Central memory CD8-positive, alpha-beta T cell (primary cell): ENCODE measurements at regions not wholly inside any gene's neighbourhood (a gene's known extent, or its start where the extent isn't known, plus 50 kb on each side); places are given as distances from the start of the nearest gene placed in this dataset.

Source experiments
- ATAC-seq: fragments of 150-1000 bp; cut with Tn5 transposase; replicated peaks from 2 replicates; pipeline ENCODE4 v1.10.0; 2022; ENCODE audit warnings: mild to moderate bottlenecking, moderate FRiP score, moderate number of reproducible peaks; ENCODE audit not compliant: poor library complexity, severe bottlenecking; ENCODE audit errors: extremely low read depth
- DNase-seq, 2 donors: peaks; one replicate each; pipeline ENCODE4 v3.0.0; 2021; ENCODE audit warnings: low spot score in 2 of 2
- H3K27ac Mint-ChIP-seq: one replicate; pipeline ENCODE4 v1.8.0; 2022; ENCODE audit warnings: low read depth, mild to moderate bottlenecking, moderate library complexity, mixed read lengths
- H3K27me3 Mint-ChIP-seq: one replicate; pipeline ENCODE4 v1.8.0; 2022; ENCODE audit warnings: mixed read lengths
- H3K36me3 Mint-ChIP-seq: one replicate; pipeline ENCODE4 v1.8.0; 2022; ENCODE audit warnings: mild to moderate bottlenecking, moderate library complexity, mixed read lengths; ENCODE audit not compliant: insufficient read depth
- H3K4me1 Mint-ChIP-seq: one replicate; pipeline ENCODE4 v1.8.0; 2022; ENCODE audit warnings: mixed read lengths
- H3K4me3 Mint-ChIP-seq: one replicate; pipeline ENCODE4 v1.8.0; 2022; ENCODE audit warnings: mild to moderate bottlenecking, moderate library complexity, mixed read lengths
- H3K9me3 Mint-ChIP-seq: one replicate; pipeline ENCODE4 v1.8.0; 2022; ENCODE audit warnings: mixed read lengths

GRCh38 chr4:79023799-79024770, 84.8 kb upstream of the PAQR3 start:
- Mint-ChIP-seq H3K4me1 (no peaks in the 10 kb centered on the region), H3K9me3 (no peaks in the 10 kb centered on the region), H3K27me3 (no peaks in the 10 kb centered on the region), H3K36me3 (no peaks in the 10 kb centered on the region), H3K27ac (no peak overlapping the region), H3K4me3 (no peak overlapping the region)
- no peak for ATAC-seq
- no peak for DNase-seq

- Mint-ChIP-seq H3K4me3 (no peak overlapping the region), H3K27ac (no peak overlapping the region), H3K36me3 (no peaks in the 10 kb centered on the region), H3K27me3 (no peaks in the 10 kb centered on the region), H3K4me1 (no peaks in the 10 kb centered on the region), H3K9me3 (no peaks in the 10 kb centered on the region)
- DNase-seq (no peak), ATAC-seq (no peak)
Observed at GRCh38 chr4:79022529-79022928, 83.3 kb upstream of the PAQR3 start.

- Mint-ChIP-seq H3K36me3 (no peaks in the 10 kb centered on the region), H3K4me3 (no peak overlapping the region), H3K4me1 (no peaks in the 10 kb centered on the region), H3K27me3 (peaks cover under 1% of the 10 kb centered on the region), H3K27ac (no peak overlapping the region), H3K9me3 (no peaks in the 10 kb centered on the region)
- ATAC-seq (no peak), DNase-seq (no peak)
Observed at GRCh38 chr4:79017481-79017880, 78.2 kb upstream of the PAQR3 start.

GRCh38 chr4:79016878-79017277, 77.6 kb upstream of the PAQR3 start:
- H3K4me3 Mint-ChIP-seq, result no peak overlapping the region
- no peak for DNase-seq
- no peak for ATAC-seq
- H3K9me3 Mint-ChIP-seq, result no peaks in the 10 kb centered on the region
- H3K36me3 Mint-ChIP-seq, result no peaks in the 10 kb centered on the region
- no peak overlapping the region for H3K27ac Mint-ChIP-seq
- H3K27me3 Mint-ChIP-seq, result peaks cover 6% of the 10 kb centered on the region
- H3K4me1 Mint-ChIP-seq, result no peaks in the 10 kb centered on the region

GRCh38 chr4:79015411-79015810, 76.2 kb upstream of the PAQR3 start:
- no peak for ATAC-seq

GRCh38 chr4:79014230-79014629, 75.0 kb upstream of the PAQR3 start:
- Mint-ChIP-seq H3K36me3 (no peaks in the 10 kb centered on the region), H3K27ac (no peak overlapping the region), H3K4me1 (no peaks in the 10 kb centered on the region), H3K27me3 (peaks cover 33% of the 10 kb centered on the region), H3K9me3 (no peaks in the 10 kb centered on the region), H3K4me3 (no peak overlapping the region)
- DNase-seq (no peak), ATAC-seq (no peak)

More at GRCh38 chr4:79015411-79015810, 76.2 kb upstream of the PAQR3 start:
- Mint-ChIP-seq H3K4me3 (no peak overlapping the region), H3K27me3 (peaks cover 21% of the 10 kb centered on the region), H3K36me3 (no peaks in the 10 kb centered on the region), H3K4me1 (no peaks in the 10 kb centered on the region), H3K27ac (no peak overlapping the region), H3K9me3 (no peaks in the 10 kb centered on the region)
- DNase-seq, result no peak

- Mint-ChIP-seq H3K27ac (no peak overlapping the region), H3K4me1 (no peaks in the 10 kb centered on the region), H3K27me3 (peaks cover 34% of the 10 kb centered on the region), H3K36me3 (no peaks in the 10 kb centered on the region), H3K4me3 (no peak overlapping the region), H3K9me3 (no peaks in the 10 kb centered on the region)
- DNase-seq (no peak), ATAC-seq (no peak)
Observed at GRCh38 chr4:79013756-79014155, 74.5 kb upstream of the PAQR3 start.

GRCh38 chr4:78990938-78991810, 51.9 kb upstream of the PAQR3 start:
- DNase-seq (no peak), ATAC-seq (no peak)
- H3K36me3 Mint-ChIP-seq, result no peaks in the 10 kb centered on the region
- no peak overlapping the region for H3K4me3 Mint-ChIP-seq
- H3K9me3 Mint-ChIP-seq, result no peaks in the 10 kb centered on the region
- no peaks in the 10 kb centered on the region for H3K4me1 Mint-ChIP-seq
- no peak overlapping the region for H3K27ac Mint-ChIP-seq
- peaks cover 20% of the 10 kb centered on the region for H3K27me3 Mint-ChIP-seq

- ATAC-seq, result no peak
- Mint-ChIP-seq H3K4me1 (no peaks in the 10 kb centered on the region), H3K4me3 (no peak overlapping the region), H3K36me3 (no peaks in the 10 kb centered on the region), H3K9me3 (no peaks in the 10 kb centered on the region), H3K27ac (no peak overlapping the region), H3K27me3 (peaks cover 33% of the 10 kb centered on the region)
- DNase-seq, result no peak
Observed at GRCh38 chr4:78989697-78990270, 50.5 kb upstream of the PAQR3 start.
